Osteoblast (primary cell): ENCODE measurements at regions not wholly inside any gene's neighbourhood (a gene's known extent, or its start where the extent isn't known, plus 50 kb on each side); places are given as distances from the start of the nearest gene placed in this dataset.

Experiments used
- DNase-seq: peaks from one replicate; pipeline ENCODE4 v3.0.0; 2011; ENCODE audit warnings: low spot score, mixed read lengths; ENCODE audit not compliant: insufficient read length; ENCODE audit errors: missing footprints
- H2AFZ ChIP-seq: 2 replicates; pipeline ENCODE4 v1.6.0; 2011; ENCODE audit warnings: mild to moderate bottlenecking, low read length
- H3K27ac ChIP-seq: 2 replicates; pipeline ENCODE4 v1.5.1; 2011; ENCODE audit warnings: mild to moderate bottlenecking, low read depth, low read length, moderate library complexity
- H3K27me3 ChIP-seq: 2 replicates; pipeline ENCODE4 v1.6.0; 2012; ENCODE audit warnings: mild to moderate bottlenecking, control low read depth, inconsistent platforms, low read length, moderate library complexity; ENCODE audit not compliant: insufficient read depth
- H3K36me3 ChIP-seq: 2 replicates; pipeline ENCODE4 v1.5.1; 2011; ENCODE audit warnings: mild to moderate bottlenecking, low read length, control low read depth, moderate library complexity; ENCODE audit not compliant: insufficient read depth
- H3K4me1 ChIP-seq: 2 replicates; pipeline ENCODE4 v1.5.1; 2011; ENCODE audit warnings: mild to moderate bottlenecking, low read length, control low read depth, moderate library complexity; ENCODE audit not compliant: insufficient read depth
- H3K4me2 ChIP-seq: 2 replicates; pipeline ENCODE4 v1.6.0; 2011; ENCODE audit warnings: mild to moderate bottlenecking, low read length; ENCODE audit not compliant: insufficient read depth
- H3K4me3 ChIP-seq: fragments of 200-600 bp; sonication (generic); 3 replicates; pipeline ENCODE4 v1.5.1; 2012; ENCODE audit warnings: mild to moderate bottlenecking, low read length, inconsistent platforms; ENCODE audit not compliant: insufficient read depth
- H3K79me2 ChIP-seq: 2 replicates; pipeline ENCODE4 v1.6.0; 2012; ENCODE audit warnings: mild to moderate bottlenecking, low read length, control low read depth, inconsistent platforms; ENCODE audit not compliant: insufficient read depth
- H3K9me3 ChIP-seq: 2 replicates; pipeline ENCODE4 v1.5.1; 2011; ENCODE audit warnings: low read depth, low read length, control low read depth
- H4K20me1 ChIP-seq: 2 replicates; pipeline ENCODE4 v1.6.0; 2012; ENCODE audit warnings: mild to moderate bottlenecking, low read length, control low read depth; ENCODE audit not compliant: insufficient read depth
- TF ChIP-seq, protein P1 (sequence below): IDR thresholded peaks from 2 replicates; pipeline ENCODE4 v1.5.1; 2011; ENCODE audit warnings: mild to moderate bottlenecking, low read depth, low read length, moderate library complexity; ENCODE audit errors: extremely low read depth

DNA sequence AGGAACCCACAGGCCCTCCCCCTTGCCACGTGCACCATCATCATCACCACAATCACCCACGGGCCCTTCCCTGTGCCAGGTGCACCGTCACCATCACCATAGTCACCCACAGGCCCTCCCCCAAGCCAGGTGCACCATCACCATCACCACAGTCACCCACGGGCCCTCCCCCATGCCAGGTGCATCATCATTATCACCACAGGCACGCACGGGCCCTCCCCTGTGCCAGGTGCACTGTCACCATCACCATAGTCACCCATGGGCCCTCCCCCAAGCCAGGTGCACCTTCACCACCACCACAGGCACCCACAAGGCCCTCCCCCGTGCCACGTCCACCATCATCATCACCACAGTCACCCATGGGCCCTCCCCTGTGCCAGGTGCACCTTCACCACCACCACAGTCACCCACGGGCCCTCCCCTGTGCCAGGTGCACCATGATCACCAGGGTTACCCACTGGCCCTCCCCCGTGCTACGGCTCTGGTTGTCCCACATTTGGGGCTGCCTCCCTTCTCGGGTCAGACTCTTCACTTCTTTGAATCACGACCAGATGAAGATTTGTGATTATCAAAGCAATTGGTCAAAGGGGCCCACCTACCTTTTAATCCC, 69.1 kb upstream of the OLFM1 start:
- Histone ChIP-seq H4K20me1 (no peaks in the 10 kb centered on the region), H2AFZ (no peak overlapping the region), H3K9me3 (no peaks in the 10 kb centered on the region), H3K36me3 (no peaks in the 10 kb centered on the region), H3K4me1 (no peaks in the 10 kb centered on the region), H3K4me2 (no peak overlapping the region), H3K79me2 (no peaks in the 10 kb centered on the region), H3K27me3 (peaks cover 4% of the 10 kb centered on the region), H3K4me3 (no peak overlapping the region), H3K27ac (no peak overlapping the region)
- DNase-seq = peak; percentile 42
- TF ChIP-seq, protein P1, sequence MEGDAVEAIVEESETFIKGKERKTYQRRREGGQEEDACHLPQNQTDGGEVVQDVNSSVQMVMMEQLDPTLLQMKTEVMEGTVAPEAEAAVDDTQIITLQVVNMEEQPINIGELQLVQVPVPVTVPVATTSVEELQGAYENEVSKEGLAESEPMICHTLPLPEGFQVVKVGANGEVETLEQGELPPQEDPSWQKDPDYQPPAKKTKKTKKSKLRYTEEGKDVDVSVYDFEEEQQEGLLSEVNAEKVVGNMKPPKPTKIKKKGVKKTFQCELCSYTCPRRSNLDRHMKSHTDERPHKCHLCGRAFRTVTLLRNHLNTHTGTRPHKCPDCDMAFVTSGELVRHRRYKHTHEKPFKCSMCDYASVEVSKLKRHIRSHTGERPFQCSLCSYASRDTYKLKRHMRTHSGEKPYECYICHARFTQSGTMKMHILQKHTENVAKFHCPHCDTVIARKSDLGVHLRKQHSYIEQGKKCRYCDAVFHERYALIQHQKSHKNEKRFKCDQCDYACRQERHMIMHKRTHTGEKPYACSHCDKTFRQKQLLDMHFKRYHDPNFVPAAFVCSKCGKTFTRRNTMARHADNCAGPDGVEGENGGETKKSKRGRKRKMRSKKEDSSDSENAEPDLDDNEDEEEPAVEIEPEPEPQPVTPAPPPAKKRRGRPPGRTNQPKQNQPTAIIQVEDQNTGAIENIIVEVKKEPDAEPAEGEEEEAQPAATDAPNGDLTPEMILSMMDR = no peak

DNA sequence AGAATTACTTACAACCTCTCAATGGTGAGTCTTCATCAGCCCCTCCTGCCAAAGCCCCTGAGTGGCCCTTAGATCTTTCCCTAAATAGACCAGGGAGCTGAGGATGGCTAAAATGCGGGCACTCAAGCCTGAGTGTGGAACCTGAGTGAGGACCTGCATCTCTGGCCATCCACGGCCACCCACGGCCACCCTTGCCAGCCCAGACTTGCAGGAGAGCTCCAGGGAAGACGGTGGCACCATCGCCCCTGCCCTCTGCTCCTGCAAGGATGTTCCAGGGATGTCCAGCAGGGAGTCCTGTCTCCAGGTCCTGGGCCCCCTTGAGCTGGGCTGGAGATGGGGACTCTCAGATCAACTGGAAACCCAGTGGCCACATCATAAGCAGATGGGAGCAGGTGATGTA, 68.2 kb upstream of the OLFM1 start:
- no peaks in the 10 kb centered on the region for H3K4me1 ChIP-seq
- no peaks in the 10 kb centered on the region for H3K79me2 ChIP-seq
- H3K9me3 ChIP-seq = no peaks in the 10 kb centered on the region
- TF ChIP-seq, protein P1 = no peak
- no peak overlapping the region for H2AFZ ChIP-seq
- DNase-seq = no peak
- no peaks in the 10 kb centered on the region for H4K20me1 ChIP-seq
- peaks cover 4% of the 10 kb centered on the region for H3K27me3 ChIP-seq
- no peaks in the 10 kb centered on the region for H3K36me3 ChIP-seq
- no peak overlapping the region for H3K4me3 ChIP-seq
- no peak overlapping the region for H3K4me2 ChIP-seq
- H3K27ac ChIP-seq = no peak overlapping the region

DNA sequence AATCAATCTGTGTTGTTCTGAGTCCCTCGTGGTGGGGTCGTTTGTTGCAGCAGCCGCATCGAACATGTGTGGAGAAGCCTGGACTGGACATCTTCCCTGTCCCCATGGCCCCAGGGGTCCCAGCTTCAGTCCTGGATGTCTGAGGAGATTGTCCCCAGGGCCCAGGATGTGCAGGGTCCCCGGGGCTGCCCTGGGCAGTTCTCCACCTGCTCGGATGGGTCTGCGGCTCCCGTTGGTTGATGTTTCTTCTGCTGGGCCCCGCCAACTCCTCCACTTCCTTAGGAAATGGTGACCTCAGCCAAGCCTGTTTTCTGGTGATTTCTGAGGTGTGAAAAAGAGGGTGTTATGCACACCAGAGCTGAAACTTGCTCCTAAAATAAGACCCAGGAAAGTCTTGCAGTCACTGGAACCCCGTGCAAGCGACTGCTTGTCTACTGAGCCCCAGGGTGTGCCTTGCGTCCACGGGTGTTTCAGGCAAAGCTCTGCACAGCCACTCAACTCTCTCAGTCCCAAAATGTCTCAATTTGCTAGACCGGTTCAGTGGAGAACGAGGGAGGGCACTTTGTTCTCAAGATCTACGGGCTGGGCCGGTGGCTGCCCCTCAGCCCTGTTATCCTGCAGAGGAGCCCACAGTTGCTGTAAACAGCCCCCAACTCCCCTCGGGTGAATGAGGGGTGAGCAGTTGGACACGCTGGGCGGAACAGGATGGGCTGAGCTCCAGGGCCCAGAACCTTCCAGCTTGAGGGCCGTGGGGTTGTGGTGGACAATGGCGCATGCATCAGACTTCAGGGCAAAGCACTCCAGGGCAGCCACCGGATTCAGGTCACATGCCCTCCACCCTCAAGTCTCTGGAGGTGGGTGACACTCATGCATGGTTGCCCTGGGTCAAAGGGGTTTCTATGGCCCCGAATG, 66.7 kb upstream of the OLFM1 start:
- Histone ChIP-seq H3K79me2 (no peaks in the 10 kb centered on the region), H3K27ac (no peak overlapping the region)
- peak; percentile 78 for DNase-seq

More for the DNA sequence above, 66.7 kb upstream of the OLFM1 start:
- TF ChIP-seq, protein P1 = no peak
- H3K36me3 ChIP-seq = no peaks in the 10 kb centered on the region
- no peak overlapping the region for H3K4me3 ChIP-seq
- H3K9me3 ChIP-seq = no peaks in the 10 kb centered on the region
- H3K4me2 ChIP-seq = no peak overlapping the region
- H3K27me3 ChIP-seq = peaks cover 4% of the 10 kb centered on the region
- H3K4me1 ChIP-seq = no peaks in the 10 kb centered on the region
- no peaks in the 10 kb centered on the region for H4K20me1 ChIP-seq
- no peak overlapping the region for H2AFZ ChIP-seq
